SK-N-SH treated with all-trans-retinoic acid at 6 μM for 48 hours (cell line): ENCODE measurements at regions not wholly inside any gene's neighbourhood (a gene's known extent, or its start where the extent isn't known, plus 50 kb on each side); places are given as distances from the start of the nearest gene placed in this dataset.

ENCODE experiments used
- ATAC-seq: fragments of 200-7000 bp; cut with Tn5 transposase; 3 replicates; pipeline ENCODE4 v1.9.1; 2020; ENCODE audit warnings: mild to moderate bottlenecking, moderate library complexity
- ARNTL ChIP-seq: fragments of 450-650 bp; formaldehyde crosslinking; IDR thresholded peaks from 2 replicates; pipeline ENCODE4 v1.5.0; 2020; ENCODE audit warnings: low read depth, mild to moderate bottlenecking, moderate library complexity, borderline replicate concordance
- BACH2 ChIP-seq: fragments of 250-450 bp; sonication (Bioruptor Pico); IDR thresholded peaks from 2 replicates; pipeline ENCODE4 v1.9.0; 2021; ENCODE audit warnings: mild to moderate bottlenecking, borderline replicate concordance
- CREB5 ChIP-seq: fragments of 250-450 bp; sonication (Bioruptor Pico); IDR thresholded peaks from 2 replicates; pipeline ENCODE4 v1.5.1; 2020; ENCODE audit warnings: low read depth, mild to moderate bottlenecking, moderate library complexity
- CSDC2 ChIP-seq: fragments of 250-450 bp; sonication (Bioruptor Pico); IDR thresholded peaks from 2 replicates; pipeline ENCODE4 v1.5.0; 2020; ENCODE audit warnings: mild to moderate bottlenecking, moderate library complexity
- CSRNP3 ChIP-seq: fragments of 250-450 bp; sonication (Bioruptor Pico); IDR thresholded peaks from 2 replicates; pipeline ENCODE4 v1.5.1; 2021; ENCODE audit warnings: mild to moderate bottlenecking, moderate library complexity
- ESRRG ChIP-seq: fragments of 250-450 bp; sonication (Bioruptor Pico); IDR thresholded peaks from 2 replicates; pipeline ENCODE4 v1.6.1; 2021; ENCODE audit warnings: mild to moderate bottlenecking
- GLIS3 ChIP-seq: fragments of 250-450 bp; sonication (Bioruptor Pico); IDR thresholded peaks from 2 replicates; pipeline ENCODE4 v1.5.0; 2020; ENCODE audit warnings: mild to moderate bottlenecking, moderate library complexity
- ISL1 ChIP-seq: fragments of 250-450 bp; sonication (Bioruptor Pico); IDR thresholded peaks from 2 replicates; pipeline ENCODE4 v2.1.2; 2022; ENCODE audit warnings: mild to moderate bottlenecking, moderate library complexity
- OSR1 ChIP-seq: fragments of 250-450 bp; sonication (Bioruptor Pico); IDR thresholded peaks from 2 replicates; pipeline ENCODE4 v1.8.0; 2022; ENCODE audit warnings: moderate library complexity, mild to moderate bottlenecking, inconsistent platforms
- PATZ1 ChIP-seq: fragments of 250-450 bp; sonication (Bioruptor Pico); IDR thresholded peaks from 2 replicates; pipeline ENCODE4 v1.8.0; 2020; ENCODE audit warnings: mild to moderate bottlenecking, moderate library complexity, borderline replicate concordance
- POU6F1 ChIP-seq: fragments of 250-450 bp; sonication (Bioruptor Pico); IDR thresholded peaks from 2 replicates; pipeline ENCODE4 v1.8.0; 2021; ENCODE audit warnings: low read depth, mild to moderate bottlenecking, moderate library complexity, borderline replicate concordance
- PPARA ChIP-seq: fragments of 250-450 bp; sonication (Bioruptor Pico); IDR thresholded peaks from 2 replicates; pipeline ENCODE4 v1.5.0; 2020; ENCODE audit warnings: mild to moderate bottlenecking, borderline replicate concordance
- RARB ChIP-seq: fragments of 250-450 bp; sonication (Bioruptor Pico); IDR thresholded peaks from 2 replicates; pipeline ENCODE4 v1.8.0; 2021; ENCODE audit warnings: mild to moderate bottlenecking, moderate library complexity
- SNAI2 ChIP-seq: fragments of 250-450 bp; sonication (Bioruptor Pico); IDR thresholded peaks from 2 replicates; pipeline ENCODE4 v1.5.0; 2020; ENCODE audit warnings: mild to moderate bottlenecking, moderate library complexity
- TCF4 ChIP-seq: fragments of 250-450 bp; sonication (Bioruptor Pico); IDR thresholded peaks from 2 replicates; pipeline ENCODE4 v1.8.0; 2021; ENCODE audit warnings: mild to moderate bottlenecking, moderate library complexity, borderline replicate concordance
- TOX ChIP-seq: fragments of 250-450 bp; sonication (Bioruptor Pico); IDR thresholded peaks from 2 replicates; pipeline ENCODE4 v1.8.0; 2021; ENCODE audit warnings: mild to moderate bottlenecking, moderate library complexity, borderline replicate concordance
- TSHZ2 ChIP-seq: fragments of 250-450 bp; sonication (Bioruptor Pico); IDR thresholded peaks from 2 replicates; pipeline ENCODE4 v1.5.0; 2020; ENCODE audit warnings: mild to moderate bottlenecking, moderate library complexity
- ZC3H10 ChIP-seq: fragments of 250-450 bp; sonication (Bioruptor Pico); IDR thresholded peaks from 2 replicates; pipeline ENCODE4 v1.5.1; 2021; ENCODE audit warnings: mild to moderate bottlenecking, moderate library complexity
- ZFP3 ChIP-seq: fragments of 250-450 bp; sonication (Bioruptor Pico); IDR thresholded peaks from 2 replicates; pipeline ENCODE4 v1.5.0; 2020; ENCODE audit warnings: mild to moderate bottlenecking, moderate library complexity
- ZFP30 ChIP-seq: fragments of 450-650 bp; formaldehyde crosslinking; IDR thresholded peaks from 2 replicates; pipeline ENCODE4 v1.5.0; 2022; ENCODE audit warnings: mild to moderate bottlenecking, moderate library complexity
- ZNF565 ChIP-seq: fragments of 450-650 bp; formaldehyde crosslinking; conservative IDR thresholded peaks from 2 replicates; pipeline ENCODE4 v1.5.0; 2020; ENCODE audit warnings: low read depth, mild to moderate bottlenecking, moderate library complexity
- ZNF70 ChIP-seq: fragments of 450-650 bp; formaldehyde crosslinking; IDR thresholded peaks from 2 replicates; pipeline ENCODE4 v1.5.0; 2020; ENCODE audit warnings: mild to moderate bottlenecking, moderate library complexity
- ZNF8 ChIP-seq: fragments of 450-650 bp; formaldehyde crosslinking; IDR thresholded peaks from 2 replicates; pipeline ENCODE4 v1.5.0; 2020; ENCODE audit warnings: mild to moderate bottlenecking, moderate library complexity

- no peak for ATAC-seq
Observed at GRCh38 chr6:121582262-121582661, 146.8 kb downstream of the GJA1 start.

GRCh38 chr6:121584586-121585369 is 149.3 kb downstream of the GJA1 start:
- peak; percentile 68 for ATAC-seq
- TF ChIP-seq TCF4 (CRISPR knock-in tag) (no peak), ZNF70 (CRISPR knock-in tag) (no peak), ZC3H10 (CRISPR knock-in tag) (no peak), RARB (CRISPR knock-in tag) (no peak), POU6F1 (CRISPR knock-in tag) (no peak)
- TF ChIP-seq, all 23 proteins: peak for 0

More at GRCh38 chr6:121582262-121582661, 146.8 kb downstream of the GJA1 start:
- TF ChIP-seq ZC3H10 (CRISPR knock-in tag) = no peak
- TF ChIP-seq RARB (CRISPR knock-in tag) = no peak
- no peak for TF ChIP-seq GLIS3
- no peak for TF ChIP-seq BACH2 (CRISPR knock-in tag)
- TF ChIP-seq CREB5 (CRISPR knock-in tag) = no peak
- TF ChIP-seq ZNF565 (CRISPR knock-in tag) = no peak
- TF ChIP-seq ZFP30 (CRISPR knock-in tag) = no peak
- TF ChIP-seq ZNF70 (CRISPR knock-in tag) = no peak
- TF ChIP-seq TCF4 (CRISPR knock-in tag) = no peak
- no peak for TF ChIP-seq ARNTL (CRISPR knock-in tag)
- TF ChIP-seq SNAI2 (CRISPR knock-in tag) = no peak
- no peak for TF ChIP-seq ISL1 (CRISPR knock-in tag)
- no peak for TF ChIP-seq TSHZ2 (CRISPR knock-in tag)
- TF ChIP-seq OSR1 (CRISPR knock-in tag) = no peak
- no peak for TF ChIP-seq ESRRG (CRISPR knock-in tag)
- TF ChIP-seq ZFP3 = no peak
- no peak for TF ChIP-seq PPARA (CRISPR knock-in tag)
- TF ChIP-seq PATZ1 (CRISPR knock-in tag) = no peak

GRCh38 chr6:121590438-121590837 is 155.0 kb downstream of the GJA1 start:
- ATAC-seq = no peak
- TF ChIP-seq ZFP30 (CRISPR knock-in tag) (no peak), ZNF70 (CRISPR knock-in tag) (no peak), RARB (CRISPR knock-in tag) (no peak), ISL1 (CRISPR knock-in tag) (no peak), ESRRG (CRISPR knock-in tag) (no peak), TSHZ2 (CRISPR knock-in tag) (no peak), CSRNP3 (CRISPR knock-in tag) (no peak), ZNF8 (CRISPR knock-in tag) (no peak), SNAI2 (CRISPR knock-in tag) (no peak), BACH2 (CRISPR knock-in tag) (no peak), TCF4 (CRISPR knock-in tag) (no peak), ZC3H10 (CRISPR knock-in tag) (no peak), CSDC2 (no peak), TOX (CRISPR knock-in tag) (no peak), GLIS3 (no peak), CREB5 (CRISPR knock-in tag) (no peak), ZFP3 (no peak)
